GM12891 (cell line): ENCODE measurements at regions not wholly inside any gene's neighbourhood (a gene's known extent, or its start where the extent isn't known, plus 50 kb on each side); places are given as distances from the start of the nearest gene placed in this dataset.

Source experiments
- POLR2A ChIP-seq: IDR thresholded peaks from 2 replicates; pipeline ENCODE4 v1.6.1; 2011; ENCODE audit warnings: low read depth, low read length, control low read depth
- POLR2AphosphoS5 ChIP-seq: IDR thresholded peaks from 2 replicates; pipeline ENCODE4 v1.6.1; 2011; ENCODE audit warnings: low read depth, low read length, control low read depth

- TF ChIP-seq POLR2AphosphoS5 (no peak), POLR2A (no peak)
These were observed 1221.5 kb downstream of the PLA2G4A start for GRCh38 chr1:188050250-188050649.
